NB4 (cell line): ENCODE measurements at regions not wholly inside any gene's neighbourhood (a gene's known extent, or its start where the extent isn't known, plus 50 kb on each side); places are given as distances from the start of the nearest gene placed in this dataset.
"Not testable (repeated sequence)": the region's sequence is repeated elsewhere in the genome, so short reads cannot be mapped to it uniquely, and the experiment has no call there.

ENCODE experiments used
- DNase-seq: peaks from one replicate; pipeline ENCODE4 v3.0.0; 2010; ENCODE audit warnings: low read depth
- H3K4me3 ChIP-seq: one replicate; pipeline ENCODE4 v1.5.1; 2011; ENCODE audit warnings: mild to moderate bottlenecking, low read depth, low read length, moderate library complexity
- CTCF ChIP-seq: IDR thresholded peaks from one replicate; pipeline ENCODE4 v1.5.1; 2012; ENCODE audit warnings: low read depth, low read length
- MAX ChIP-seq: IDR thresholded peaks from 2 replicates; pipeline ENCODE4 v1.6.1; 2011; ENCODE audit warnings: low read depth, low read length
- MYC ChIP-seq: IDR thresholded peaks from 2 replicates; pipeline ENCODE4 v1.6.1; 2011; ENCODE audit warnings: low read depth, low read length
- POLR2A ChIP-seq: IDR thresholded peaks from 2 replicates; pipeline ENCODE4 v1.6.1; 2011; ENCODE audit warnings: mild to moderate bottlenecking; ENCODE audit not compliant: insufficient read length; ENCODE audit errors: extremely low read depth

- H3K4me3 ChIP-seq: no peak overlapping the region
- TF ChIP-seq POLR2A: no peak
- no peak for TF ChIP-seq MYC
- no peak for TF ChIP-seq MAX
- no peak for TF ChIP-seq CTCF
- DNase-seq: no peak
Observed at GRCh38 chr3:69642606-69643005, 96.7 kb upstream of the MITF start.

- H3K4me3 ChIP-seq: no peak overlapping the region
- no peak for DNase-seq
- TF ChIP-seq MYC: no peak
- TF ChIP-seq MAX: no peak
- no peak for TF ChIP-seq CTCF
- TF ChIP-seq POLR2A: no peak
Observed at GRCh38 chr3:69639851-69640250, 99.4 kb upstream of the MITF start.

- TF ChIP-seq CTCF (no peak), POLR2A (no peak), MAX (no peak), MYC (no peak)
- no peak overlapping the region for H3K4me3 ChIP-seq
- DNase-seq: no peak
Observed at GRCh38 chr3:69628951-69629350, 110.3 kb upstream of the MITF start.

GRCh38 chr3:69613286-69613685 is 126.0 kb upstream of the MITF start:
- H3K4me3 ChIP-seq: no peak overlapping the region
- no peak for DNase-seq
- TF ChIP-seq MYC: no peak
- TF ChIP-seq POLR2A: no peak
- TF ChIP-seq MAX: no peak
- TF ChIP-seq CTCF: no peak

GRCh38 chr3:69612791-69613190 is 126.5 kb upstream of the MITF start:
- H3K4me3 ChIP-seq: no peak overlapping the region
- DNase-seq: no peak
- TF ChIP-seq MAX (no peak), POLR2A (no peak), CTCF (no peak), MYC (no peak)

- DNase-seq: not testable (repeated sequence)
Observed at GRCh38 chr3:69609566-69609965, 129.7 kb upstream of the MITF start.

More at GRCh38 chr3:69609566-69609965, 129.7 kb upstream of the MITF start:
- H3K4me3 ChIP-seq: not testable (repeated sequence)
